Fibroblast of gingiva (primary cell): ENCODE measurements at regions not wholly inside any gene's neighbourhood (a gene's known extent, or its start where the extent isn't known, plus 50 kb on each side); places are given as distances from the start of the nearest gene placed in this dataset.

Source experiments
- DNase-seq: peaks from one replicate; pipeline ENCODE4 v3.0.0-alpha.2; 2011; ENCODE audit warnings: low read depth

- no peak for DNase-seq
Measured at GRCh38 chr6:19454721-19455392, 382.3 kb upstream of the ID4 start.

GRCh38 chr6:19463250-19463649, 373.9 kb upstream of the ID4 start:
- DNase-seq: no peak

GRCh38 chr6:19463925-19464324, 373.2 kb upstream of the ID4 start:
- no peak for DNase-seq

GRCh38 chr6:19465256-19465655, 371.9 kb upstream of the ID4 start:
- DNase-seq: no peak

GRCh38 chr6:19465760-19466159, 371.4 kb upstream of the ID4 start:
- DNase-seq: peak; percentile 93

GRCh38 chr6:19470333-19470732, 366.8 kb upstream of the ID4 start:
- no peak for DNase-seq

- DNase-seq: peak; percentile 90
Measured at GRCh38 chr6:19472153-19472552, 365.0 kb upstream of the ID4 start.

GRCh38 chr6:19472850-19473249, 364.3 kb upstream of the ID4 start:
- DNase-seq: no peak

- DNase-seq: no peak
Measured at GRCh38 chr6:19477563-19477962, 359.6 kb upstream of the ID4 start.

GRCh38 chr6:19478273-19478672, 358.9 kb upstream of the ID4 start:
- DNase-seq: no peak

- no peak for DNase-seq
Measured at GRCh38 chr6:19478992-19479391, 358.2 kb upstream of the ID4 start.

GRCh38 chr6:19479551-19479950, 357.6 kb upstream of the ID4 start:
- no peak for DNase-seq

- DNase-seq: no peak
Measured at GRCh38 chr6:19492636-19493405, 344.3 kb upstream of the ID4 start.

GRCh38 chr6:19501737-19502245, 335.4 kb upstream of the ID4 start:
- DNase-seq: no peak

- no peak for DNase-seq
Measured at GRCh38 chr6:19502301-19502700, 334.9 kb upstream of the ID4 start.

GRCh38 chr6:19515939-19516338, 321.2 kb upstream of the ID4 start:
- DNase-seq: no peak

- DNase-seq: no peak
Measured at GRCh38 chr6:19519941-19520340, 317.2 kb upstream of the ID4 start.

- DNase-seq: no peak
Measured at GRCh38 chr6:19524366-19525186, 312.6 kb upstream of the ID4 start.

GRCh38 chr6:19525673-19526072, 311.5 kb upstream of the ID4 start:
- DNase-seq: no peak

GRCh38 chr6:19530188-19530587, 307.0 kb upstream of the ID4 start:
- no peak for DNase-seq

GRCh38 chr6:19535351-19535750, 301.8 kb upstream of the ID4 start:
- DNase-seq: no peak

GRCh38 chr6:19536838-19537237, 300.3 kb upstream of the ID4 start:
- no peak for DNase-seq

- DNase-seq: no peak
Measured at GRCh38 chr6:19538096-19538495, 299.1 kb upstream of the ID4 start.
